ENCODE measurements at regions not wholly inside any gene's neighbourhood (a gene's known extent, or its start where the extent isn't known, plus 50 kb on each side); places are given as distances from the start of the nearest gene placed in this dataset.

GRCh38 chr6:87919001-87919400, 128.6 kb upstream of the SPACA1 start:
- TF ChIP-seq ARNTL (CRISPR knock-in tag; IDR thresholded peaks at IDR 0.05; ENCODE audit: borderline replicate concordance, low read depth) (no peak), CSDC2 (CRISPR knock-in tag; IDR thresholded peaks at IDR 0.05) (no peak), POU6F1 (CRISPR knock-in tag; IDR thresholded peaks at IDR 0.05; ENCODE audit: borderline replicate concordance, low read depth) (no peak), BACH2 (CRISPR knock-in tag; IDR thresholded peaks at IDR 0.05; ENCODE audit: borderline replicate concordance) (no peak), ZC3H10 (CRISPR knock-in tag; IDR thresholded peaks at IDR 0.05) (no peak), ZNF70 (CRISPR knock-in tag; IDR thresholded peaks at IDR 0.05) (no peak), GLIS3 (CRISPR knock-in tag; IDR thresholded peaks at IDR 0.05) (no peak), CREB5 (CRISPR knock-in tag; IDR thresholded peaks at IDR 0.05; ENCODE audit: low read depth) (no peak), ZFP30 (CRISPR knock-in tag; IDR thresholded peaks at IDR 0.05) (no peak)
- TF ChIP-seq, protein P1, sequence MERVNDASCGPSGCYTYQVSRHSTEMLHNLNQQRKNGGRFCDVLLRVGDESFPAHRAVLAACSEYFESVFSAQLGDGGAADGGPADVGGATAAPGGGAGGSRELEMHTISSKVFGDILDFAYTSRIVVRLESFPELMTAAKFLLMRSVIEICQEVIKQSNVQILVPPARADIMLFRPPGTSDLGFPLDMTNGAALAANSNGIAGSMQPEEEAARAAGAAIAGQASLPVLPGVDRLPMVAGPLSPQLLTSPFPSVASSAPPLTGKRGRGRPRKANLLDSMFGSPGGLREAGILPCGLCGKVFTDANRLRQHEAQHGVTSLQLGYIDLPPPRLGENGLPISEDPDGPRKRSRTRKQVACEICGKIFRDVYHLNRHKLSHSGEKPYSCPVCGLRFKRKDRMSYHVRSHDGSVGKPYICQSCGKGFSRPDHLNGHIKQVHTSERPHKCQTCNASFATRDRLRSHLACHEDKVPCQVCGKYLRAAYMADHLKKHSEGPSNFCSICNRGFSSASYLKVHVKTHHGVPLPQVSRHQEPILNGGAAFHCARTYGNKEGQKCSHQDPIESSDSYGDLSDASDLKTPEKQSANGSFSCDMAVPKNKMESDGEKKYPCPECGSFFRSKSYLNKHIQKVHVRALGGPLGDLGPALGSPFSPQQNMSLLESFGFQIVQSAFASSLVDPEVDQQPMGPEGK (CRISPR knock-in tag; IDR thresholded peaks at IDR 0.05; ENCODE audit: borderline replicate concordance) = no peak
